ENCODE measurements at regions not wholly inside any gene's neighbourhood (a gene's known extent, or its start where the extent isn't known, plus 50 kb on each side); places are given as distances from the start of the nearest gene placed in this dataset.

DNA sequence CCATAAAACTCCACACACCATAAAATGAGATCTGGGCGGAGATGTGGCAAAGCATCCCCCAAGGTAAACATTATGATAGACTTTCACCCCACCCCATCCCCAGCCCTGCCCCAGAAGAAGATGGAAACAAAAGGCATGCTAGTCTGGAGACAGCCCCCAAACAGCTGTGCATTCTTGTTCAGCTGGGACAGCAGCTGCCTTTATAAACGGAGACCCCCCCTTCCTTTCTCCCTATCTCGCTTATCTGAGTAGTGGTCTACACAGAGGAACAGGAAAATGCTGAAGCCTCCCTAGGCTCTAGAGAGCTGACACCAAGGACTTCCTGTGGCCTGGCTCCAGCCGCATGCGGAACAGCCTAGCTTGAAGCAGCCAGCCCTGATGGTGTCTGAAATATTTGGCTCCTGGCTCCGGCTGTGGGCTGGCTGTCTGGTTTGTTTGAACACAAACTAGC lies 190.3 kb upstream of the ANKFN1 start:
- Mint-ChIP-seq H3K9me3 (no peaks in the 10 kb centered on the region), H3K27me3 (ENCODE audit: insufficient read depth) (no peaks in the 10 kb centered on the region; the same call in none of the 2 replicates), H3K4me3 (no peak overlapping the region), H3K36me3 (ENCODE audit: low read depth) (no peaks in the 10 kb centered on the region), H3K4me1 (ENCODE audit: low read depth) (no peaks in the 10 kb centered on the region), H3K27ac (no peak overlapping the region)
- TF ChIP-seq CTCF (IDR thresholded peaks at IDR 0.05) = no peak
- no peak for DNase-seq

DNA sequence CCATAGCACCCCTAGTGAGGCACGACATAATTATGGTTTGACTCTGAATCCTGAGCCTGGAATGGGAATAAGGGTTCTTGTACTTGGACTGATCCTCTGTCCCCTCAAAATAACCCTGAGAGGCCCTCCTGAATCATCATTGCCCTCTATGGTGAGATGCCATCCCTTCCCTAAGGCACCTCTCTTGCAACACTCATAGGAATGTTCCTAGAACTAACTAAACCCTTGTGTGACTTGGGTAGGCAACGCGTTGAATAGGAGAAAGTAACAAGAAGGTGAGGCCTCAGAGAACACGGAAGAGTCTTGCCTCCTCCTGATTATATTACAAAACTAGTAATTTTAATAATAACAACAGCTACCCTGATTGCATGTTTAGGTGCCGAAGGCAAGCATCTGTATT lies 189.1 kb upstream of the ANKFN1 start:
- Mint-ChIP-seq H3K4me3 (no peak overlapping the region), H3K36me3 (ENCODE audit: low read depth) (no peaks in the 10 kb centered on the region), H3K9me3 (no peaks in the 10 kb centered on the region), H3K27me3 (ENCODE audit: insufficient read depth) (no peaks in the 10 kb centered on the region; the same call in none of the 2 replicates), H3K27ac (no peak overlapping the region), H3K4me1 (ENCODE audit: low read depth) (no peaks in the 10 kb centered on the region)
- TF ChIP-seq CTCF (IDR thresholded peaks at IDR 0.05) = no peak
- DNase-seq = no peak

DNA sequence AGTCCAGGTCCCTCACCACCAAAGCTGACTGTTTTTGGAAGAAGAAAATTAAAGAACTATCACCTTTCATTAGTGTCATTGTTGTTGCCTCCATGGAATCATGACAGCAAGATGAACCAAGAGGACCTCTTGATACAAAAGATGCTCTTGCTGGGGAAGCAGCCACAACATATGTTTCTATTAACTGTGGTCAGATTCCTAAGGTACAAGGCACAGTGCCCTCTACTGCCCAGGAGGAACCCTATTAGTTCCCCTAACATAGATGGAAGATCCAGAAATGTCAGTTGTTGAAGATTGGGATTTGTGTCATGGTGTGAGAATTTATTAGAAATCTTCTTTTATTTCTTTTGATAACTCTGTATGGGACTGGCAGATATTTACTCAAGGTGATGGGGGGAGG lies 188.2 kb upstream of the ANKFN1 start:
- Mint-ChIP-seq H3K36me3 (ENCODE audit: low read depth) (no peaks in the 10 kb centered on the region), H3K4me3 (no peak overlapping the region), H3K27ac (no peak overlapping the region), H3K27me3 (ENCODE audit: insufficient read depth) (no peaks in the 10 kb centered on the region; the same call in 1 of the 2 replicates), H3K4me1 (ENCODE audit: low read depth) (no peaks in the 10 kb centered on the region), H3K9me3 (no peaks in the 10 kb centered on the region)
- TF ChIP-seq CTCF (IDR thresholded peaks at IDR 0.05) = no peak
- no peak for DNase-seq

GRCh38 chr17:55969562-55970324 lies 183.5 kb upstream of the ANKFN1 start:
- no peaks in the 10 kb centered on the region; the same call in 1 of the 2 replicates for H3K27me3 Mint-ChIP-seq (ENCODE audit: insufficient read depth)
- no peak for DNase-seq
- TF ChIP-seq CTCF (IDR thresholded peaks at IDR 0.05) = no peak
- no peak overlapping the region for H3K4me3 Mint-ChIP-seq
- H3K4me1 Mint-ChIP-seq (ENCODE audit: low read depth) = no peaks in the 10 kb centered on the region
- no peak overlapping the region for H3K27ac Mint-ChIP-seq
- H3K9me3 Mint-ChIP-seq = no peaks in the 10 kb centered on the region
- no peaks in the 10 kb centered on the region for H3K36me3 Mint-ChIP-seq (ENCODE audit: low read depth)

DNA sequence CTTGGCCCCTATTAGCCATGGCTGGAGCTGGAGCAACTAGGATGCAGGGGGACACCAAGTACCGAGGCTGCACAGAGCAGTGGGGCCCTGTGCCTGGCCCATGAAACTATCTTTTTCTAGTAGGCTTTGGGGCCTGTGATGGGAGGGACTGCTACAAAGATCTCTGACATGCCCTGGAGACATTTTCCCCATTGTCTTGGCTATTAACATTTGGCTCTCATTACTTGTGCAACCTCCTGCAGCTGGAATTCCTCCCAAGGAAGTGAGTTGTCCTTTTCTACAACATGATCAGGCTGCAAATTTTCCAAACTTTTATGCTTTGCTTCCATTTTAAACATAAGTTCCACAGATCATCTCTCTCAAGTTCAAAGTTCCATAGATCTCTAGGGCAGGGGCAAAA lies 174.7 kb upstream of the ANKFN1 start:
- Mint-ChIP-seq H3K4me1 (ENCODE audit: low read depth) (no peaks in the 10 kb centered on the region), H3K27ac (no peak overlapping the region), H3K4me3 (no peak overlapping the region), H3K36me3 (ENCODE audit: low read depth) (no peaks in the 10 kb centered on the region), H3K9me3 (no peaks in the 10 kb centered on the region), H3K27me3 (ENCODE audit: insufficient read depth) (no peaks in the 10 kb centered on the region; the same call in 1 of the 2 replicates)
- no peak for DNase-seq
- no peak for TF ChIP-seq CTCF (IDR thresholded peaks at IDR 0.05)

Data from HFFc6 (cell line).